Testis (tissue), 2 donors: ENCODE measurements at regions not wholly inside any gene's neighbourhood (a gene's known extent, or its start where the extent isn't known, plus 50 kb on each side); places are given as distances from the start of the nearest gene placed in this dataset.

Source experiments
- POLR2A ChIP-seq: fragments of 450-650 bp; IDR thresholded peaks from one replicate; pipeline ENCODE4 v1.6.1; 2017; ENCODE audit warnings: antibody characterized with exemption, mild to moderate bottlenecking, moderate library complexity
- TF ChIP-seq, protein P1 (sequence below), 3 experiments: fragments of 450-650 bp in 2 of 3; fragments of 200-600 bp in 1 of 3; sonication (generic) in 1 of 3; IDR thresholded peaks; one replicate each; pipeline ENCODE4 v1.5.1; 2016 to 2019; ENCODE audit warnings: antibody characterized with exemption in 3 of 3, mild to moderate bottlenecking in 2 of 3, moderate library complexity in 1 of 3

DNA sequence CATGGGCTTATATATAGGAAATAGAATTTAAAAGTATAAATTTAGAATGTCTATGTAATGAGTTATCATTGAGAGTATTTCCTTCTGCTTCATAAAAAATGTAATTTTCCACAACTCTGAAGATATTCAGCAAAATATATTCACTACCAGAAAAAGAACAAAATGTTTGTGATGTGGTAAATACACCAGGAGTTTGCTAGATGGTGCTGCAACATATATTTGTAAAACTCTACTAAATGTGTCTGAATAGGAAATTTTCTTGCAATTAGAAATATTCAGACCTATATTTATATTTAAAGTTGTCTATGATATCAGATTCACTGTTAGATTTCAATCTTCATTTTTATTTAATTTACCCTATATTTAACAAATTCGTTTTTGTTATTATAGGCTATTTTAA lies 201.1 kb downstream of the PPP1R3A start:
- TF ChIP-seq, protein P1, sequence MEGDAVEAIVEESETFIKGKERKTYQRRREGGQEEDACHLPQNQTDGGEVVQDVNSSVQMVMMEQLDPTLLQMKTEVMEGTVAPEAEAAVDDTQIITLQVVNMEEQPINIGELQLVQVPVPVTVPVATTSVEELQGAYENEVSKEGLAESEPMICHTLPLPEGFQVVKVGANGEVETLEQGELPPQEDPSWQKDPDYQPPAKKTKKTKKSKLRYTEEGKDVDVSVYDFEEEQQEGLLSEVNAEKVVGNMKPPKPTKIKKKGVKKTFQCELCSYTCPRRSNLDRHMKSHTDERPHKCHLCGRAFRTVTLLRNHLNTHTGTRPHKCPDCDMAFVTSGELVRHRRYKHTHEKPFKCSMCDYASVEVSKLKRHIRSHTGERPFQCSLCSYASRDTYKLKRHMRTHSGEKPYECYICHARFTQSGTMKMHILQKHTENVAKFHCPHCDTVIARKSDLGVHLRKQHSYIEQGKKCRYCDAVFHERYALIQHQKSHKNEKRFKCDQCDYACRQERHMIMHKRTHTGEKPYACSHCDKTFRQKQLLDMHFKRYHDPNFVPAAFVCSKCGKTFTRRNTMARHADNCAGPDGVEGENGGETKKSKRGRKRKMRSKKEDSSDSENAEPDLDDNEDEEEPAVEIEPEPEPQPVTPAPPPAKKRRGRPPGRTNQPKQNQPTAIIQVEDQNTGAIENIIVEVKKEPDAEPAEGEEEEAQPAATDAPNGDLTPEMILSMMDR (IDR thresholded peaks at IDR 0.05) = no peak
- TF ChIP-seq POLR2A = no peak
